Sigmoid colon (tissue), 4 donors: ENCODE measurements at regions not wholly inside any gene's neighbourhood (a gene's known extent, or its start where the extent isn't known, plus 50 kb on each side); places are given as distances from the start of the nearest gene placed in this dataset.

Source experiments
- CTCF ChIP-seq, 4 experiments: fragments of 450-650 bp in 3 of 4; fragments of 200-600 bp in 1 of 4; IDR thresholded peaks; one replicate each; pipeline ENCODE4 v1.5.1; 2016 to 2019; ENCODE audit warnings: antibody characterized with exemption in 4 of 4, mild to moderate bottlenecking in 3 of 4, moderate library complexity in 2 of 4
- POLR2A ChIP-seq, 2 donors: fragments of 450-650 bp; IDR thresholded peaks; one replicate each; pipeline ENCODE4 v1.6.1; 2016; ENCODE audit warnings: antibody characterized with exemption in 2 of 2, mild to moderate bottlenecking in 2 of 2, moderate library complexity in 2 of 2
- POLR2AphosphoS5 ChIP-seq, 4 donors: sonication (generic); formaldehyde crosslinking; IDR thresholded peaks; one replicate each; pipeline ENCODE4 v1.6.1; 2017; ENCODE audit warnings: antibody characterized with exemption in 4 of 4

GRCh38 chr6:1003394-1004160 lies 308.3 kb upstream of the FOXQ1 start:
- TF ChIP-seq POLR2A (IDR thresholded peaks at IDR 0.05) = no peak
- TF ChIP-seq POLR2AphosphoS5 (IDR thresholded peaks at IDR 0.05) = no peak
- TF ChIP-seq CTCF (IDR thresholded peaks at IDR 0.05) = no peak
